Activated CD4-positive, alpha-beta T cell treated with anti-CD3 and anti-CD28 coated beads, Interleukin-2, amount 10 ng/mL, durations not matched to agents 7 days and 5 days (primary cell): ENCODE measurements at regions not wholly inside any gene's neighbourhood (a gene's known extent, or its start where the extent isn't known, plus 50 kb on each side); places are given as distances from the start of the nearest gene placed in this dataset.
"Not testable (repeated sequence)": the region's sequence is repeated elsewhere in the genome, so short reads cannot be mapped to it uniquely, and the experiment has no call there.

Source experiments
- CTCF ChIA-PET: fragments of 350-600 bp; sonication (Branson Sonifier 250); formaldehyde crosslinking; loops from one replicate; lab custom pipeline; 2021; ENCODE audit warnings: antibody characterized with exemption; lab: Charles Lee
- POLR2A ChIA-PET: fragments of 350-600 bp; sonication (Branson Sonifier 250); formaldehyde crosslinking; loops from one replicate; lab custom pipeline; 2021; ENCODE audit warnings: antibody characterized with exemption; lab: Charles Lee
- DNase-seq: peaks from one replicate; pipeline ENCODE4 v3.0.0-alpha.2; 2020
- H3K27ac Mint-ChIP-seq: one replicate; pipeline ENCODE4 v1.8.0; 2021; ENCODE audit warnings: mild to moderate bottlenecking, moderate library complexity, mixed read lengths
- H3K27me3 Mint-ChIP-seq: one replicate; pipeline ENCODE4 v1.8.0; 2021; ENCODE audit warnings: mixed read lengths
- H3K36me3 Mint-ChIP-seq: one replicate; pipeline ENCODE4 v1.8.0; 2021; ENCODE audit warnings: low read depth, mixed read lengths
- H3K4me1 Mint-ChIP-seq: one replicate; pipeline ENCODE4 v1.8.0; 2021; ENCODE audit warnings: mixed read lengths
- H3K4me3 Mint-ChIP-seq: one replicate; pipeline ENCODE4 v1.8.0; 2021; ENCODE audit warnings: mild to moderate bottlenecking, moderate library complexity, mixed read lengths
- H3K9me3 Mint-ChIP-seq: one replicate; pipeline ENCODE4 v1.8.0; 2021; ENCODE audit warnings: mixed read lengths

DNA sequence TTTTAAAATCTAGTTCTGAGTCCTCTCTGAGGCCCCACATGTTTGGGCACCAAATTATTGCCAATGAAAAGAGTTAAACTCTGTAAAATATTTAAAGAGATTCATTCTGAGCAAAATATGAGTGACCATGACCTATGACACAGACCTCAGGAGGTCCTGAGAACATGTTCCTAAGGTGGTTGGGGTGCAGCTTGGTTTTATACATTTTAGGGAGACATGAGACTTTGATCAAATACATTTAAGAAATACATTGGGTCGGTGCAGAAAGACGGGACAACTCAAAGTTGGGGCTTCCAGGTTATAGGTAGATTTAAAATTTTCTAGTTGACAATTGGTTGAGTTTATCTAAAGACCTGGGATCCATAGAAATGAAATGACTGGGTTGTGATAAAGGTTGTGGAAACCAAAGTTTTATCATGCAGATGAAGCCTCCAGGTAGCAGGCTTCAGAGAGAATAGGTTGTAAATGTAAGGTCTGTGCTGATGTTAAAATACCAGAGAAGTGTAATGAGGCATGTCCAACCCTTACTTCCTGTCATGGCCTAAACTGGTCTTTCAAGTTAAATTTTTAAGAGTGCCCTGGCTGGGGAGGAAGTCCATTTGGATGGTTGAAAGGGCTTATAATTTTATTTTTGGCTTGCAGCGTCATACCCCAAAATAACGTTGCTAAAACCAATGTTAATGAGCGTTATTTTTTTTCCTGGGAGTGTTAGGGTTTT is 274.9 kb downstream of the NUF2 start:
- CTCF ChIA-PET: no interaction called here
- DNase-seq: no peak
- Mint-ChIP-seq H3K9me3 (peaks cover 2% of the 10 kb centered on the region), H3K4me1 (no peaks in the 10 kb centered on the region), H3K36me3 (no peaks in the 10 kb centered on the region), H3K27ac (no peak overlapping the region), H3K27me3 (no peaks in the 10 kb centered on the region), H3K4me3 (no peak overlapping the region)
- POLR2A ChIA-PET: no interaction called here

DNA sequence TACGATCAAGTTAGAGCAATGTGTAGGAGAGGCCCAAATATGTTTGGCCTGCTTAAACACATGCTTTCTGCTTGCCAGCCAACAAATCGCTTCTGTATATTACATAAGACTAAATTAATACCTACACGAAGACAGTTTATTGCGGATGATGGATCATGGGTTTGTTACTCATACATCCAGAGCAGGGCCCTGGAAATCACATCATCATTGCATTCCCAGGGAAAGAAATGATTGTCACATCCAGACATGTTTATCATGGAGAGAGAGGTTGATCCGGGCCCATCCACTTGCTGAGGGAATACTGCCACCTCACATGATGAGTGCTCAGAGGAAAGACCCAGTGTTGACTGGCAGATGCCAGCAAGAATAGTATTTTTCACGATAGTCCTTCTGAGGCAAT is 282.6 kb downstream of the NUF2 start:
- Mint-ChIP-seq H3K4me1 (no peaks in the 10 kb centered on the region), H3K4me3 (no peak overlapping the region), H3K9me3 (no peaks in the 10 kb centered on the region), H3K27ac (no peak overlapping the region), H3K36me3 (no peaks in the 10 kb centered on the region), H3K27me3 (no peaks in the 10 kb centered on the region)
- DNase-seq: no peak
- CTCF ChIA-PET: no interaction called here
- POLR2A ChIA-PET: no interaction called here

DNA sequence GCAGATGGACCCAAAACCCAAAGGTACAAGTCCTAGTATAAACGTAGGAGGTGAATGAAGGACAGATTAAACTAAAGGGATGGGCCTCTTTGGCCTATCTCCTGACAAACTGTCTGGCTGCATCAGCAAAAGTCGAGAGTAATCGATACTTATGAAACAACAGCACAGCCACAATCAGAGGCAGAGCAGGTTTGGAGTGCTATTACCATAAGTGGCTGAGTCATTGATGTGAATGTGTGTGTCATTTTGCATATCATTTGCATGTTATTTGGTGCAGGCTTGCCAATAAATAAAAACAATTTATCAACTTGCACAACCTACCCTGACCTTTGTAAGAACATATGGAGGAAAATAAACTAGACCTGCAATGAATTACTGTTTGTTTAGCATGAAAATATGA is 283.1 kb downstream of the NUF2 start:
- no peaks in the 10 kb centered on the region for H3K9me3 Mint-ChIP-seq
- no peak overlapping the region for H3K4me3 Mint-ChIP-seq
- no peak overlapping the region for H3K27ac Mint-ChIP-seq
- no peaks in the 10 kb centered on the region for H3K4me1 Mint-ChIP-seq
- ChIA-PET POLR2A (no interaction called here), CTCF (no interaction called here)
- H3K36me3 Mint-ChIP-seq: no peaks in the 10 kb centered on the region
- no peak for DNase-seq
- H3K27me3 Mint-ChIP-seq: no peaks in the 10 kb centered on the region

DNA sequence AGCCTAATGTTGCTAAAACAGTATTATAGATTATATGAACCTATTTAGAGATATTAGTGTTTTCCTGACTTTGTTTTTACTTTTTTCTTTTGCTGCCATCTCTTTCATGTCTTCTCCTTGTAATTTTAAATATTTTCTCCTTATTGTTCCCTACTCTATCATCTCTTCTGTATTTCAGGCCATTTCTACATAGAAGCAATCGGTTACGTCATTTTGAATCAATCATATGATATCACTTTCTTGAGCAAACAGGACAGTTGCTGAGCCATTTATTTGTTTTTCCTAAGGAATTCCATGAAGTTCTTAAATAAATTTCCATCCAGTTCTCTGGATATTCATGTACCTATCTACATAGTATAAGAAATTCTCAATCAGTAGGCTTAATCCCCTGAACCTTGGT is 287.2 kb downstream of the NUF2 start:
- no peak for DNase-seq
- H3K36me3 Mint-ChIP-seq: no peaks in the 10 kb centered on the region
- no peak overlapping the region for H3K4me3 Mint-ChIP-seq
- no peaks in the 10 kb centered on the region for H3K9me3 Mint-ChIP-seq
- ChIA-PET CTCF (no interaction called here), POLR2A (no interaction called here)
- no peaks in the 10 kb centered on the region for H3K27me3 Mint-ChIP-seq
- H3K4me1 Mint-ChIP-seq: no peaks in the 10 kb centered on the region
- no peak overlapping the region for H3K27ac Mint-ChIP-seq

DNA sequence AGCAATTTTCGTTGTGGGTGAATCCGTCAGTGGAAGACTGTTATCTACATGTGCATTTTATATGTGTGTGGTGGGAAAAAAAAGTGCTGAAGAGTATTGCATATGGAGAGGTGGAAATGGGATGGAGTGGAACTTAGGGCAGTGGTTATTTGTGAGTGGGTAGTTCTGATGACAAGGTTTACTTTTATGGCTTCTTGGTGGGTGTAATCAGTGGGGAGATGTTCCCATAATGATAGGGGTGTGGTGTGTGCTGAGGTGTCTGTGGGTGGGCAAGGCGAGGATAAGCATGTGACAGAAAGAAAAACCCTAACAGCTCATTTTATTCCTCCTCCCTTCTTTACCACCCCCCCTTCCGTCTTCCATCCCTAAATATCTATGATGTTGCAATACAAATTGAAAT is 288.1 kb downstream of the NUF2 start:
- Mint-ChIP-seq H3K9me3 (no peaks in the 10 kb centered on the region), H3K27me3 (no peaks in the 10 kb centered on the region), H3K4me3 (no peak overlapping the region), H3K36me3 (no peaks in the 10 kb centered on the region), H3K4me1 (no peaks in the 10 kb centered on the region), H3K27ac (no peak overlapping the region)
- ChIA-PET CTCF (no interaction called here), POLR2A (no interaction called here)
- no peak for DNase-seq

DNA sequence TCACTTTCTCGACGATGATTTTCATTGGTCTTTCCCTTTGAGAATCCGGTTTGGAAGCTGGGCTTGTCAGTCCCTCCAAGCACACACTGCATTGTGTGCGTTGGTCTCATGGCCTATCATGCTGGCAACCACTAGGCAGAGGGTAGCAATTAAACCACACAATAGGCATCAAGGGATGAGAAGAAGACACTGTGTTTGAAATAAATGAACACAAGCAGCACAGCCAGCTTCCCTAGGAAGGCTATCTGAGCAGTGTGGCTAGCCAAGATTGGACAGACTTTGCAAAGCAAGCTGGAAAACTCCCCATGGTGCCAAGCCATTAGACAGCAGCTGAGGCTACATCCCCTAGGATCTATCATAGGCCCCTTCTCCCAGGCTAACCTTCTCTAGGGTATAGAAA is 288.7 kb downstream of the NUF2 start:
- Mint-ChIP-seq H3K27ac (no peak overlapping the region), H3K27me3 (no peaks in the 10 kb centered on the region), H3K9me3 (no peaks in the 10 kb centered on the region), H3K4me1 (no peaks in the 10 kb centered on the region), H3K4me3 (no peak overlapping the region), H3K36me3 (no peaks in the 10 kb centered on the region)
- ChIA-PET CTCF (no interaction called here), POLR2A (no interaction called here)
- DNase-seq: no peak

DNA sequence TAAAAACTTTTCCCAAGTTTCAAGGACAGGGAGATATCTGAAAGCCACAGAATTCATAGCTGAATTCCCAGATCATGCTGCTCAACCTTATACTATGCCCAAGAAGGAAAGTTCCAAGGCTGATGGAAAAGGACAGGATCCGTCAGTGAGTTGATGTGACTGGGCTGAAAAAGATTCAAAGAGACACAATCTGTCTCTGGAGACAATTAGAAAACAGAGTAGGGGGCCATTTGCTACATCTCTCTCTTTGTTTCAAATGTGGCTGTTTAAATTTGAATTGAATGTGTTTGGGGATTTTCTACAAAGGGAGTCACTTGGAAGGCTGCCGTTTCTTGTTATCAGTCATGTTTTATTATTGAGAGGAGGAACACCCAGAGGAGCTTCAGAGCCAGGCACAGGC is 292.6 kb downstream of the NUF2 start:
- Mint-ChIP-seq H3K4me1 (no peaks in the 10 kb centered on the region), H3K4me3 (no peak overlapping the region), H3K27me3 (no peaks in the 10 kb centered on the region), H3K36me3 (no peaks in the 10 kb centered on the region), H3K27ac (no peak overlapping the region), H3K9me3 (no peaks in the 10 kb centered on the region)
- ChIA-PET CTCF (no interaction called here), POLR2A (no interaction called here)
- DNase-seq: no peak

DNA sequence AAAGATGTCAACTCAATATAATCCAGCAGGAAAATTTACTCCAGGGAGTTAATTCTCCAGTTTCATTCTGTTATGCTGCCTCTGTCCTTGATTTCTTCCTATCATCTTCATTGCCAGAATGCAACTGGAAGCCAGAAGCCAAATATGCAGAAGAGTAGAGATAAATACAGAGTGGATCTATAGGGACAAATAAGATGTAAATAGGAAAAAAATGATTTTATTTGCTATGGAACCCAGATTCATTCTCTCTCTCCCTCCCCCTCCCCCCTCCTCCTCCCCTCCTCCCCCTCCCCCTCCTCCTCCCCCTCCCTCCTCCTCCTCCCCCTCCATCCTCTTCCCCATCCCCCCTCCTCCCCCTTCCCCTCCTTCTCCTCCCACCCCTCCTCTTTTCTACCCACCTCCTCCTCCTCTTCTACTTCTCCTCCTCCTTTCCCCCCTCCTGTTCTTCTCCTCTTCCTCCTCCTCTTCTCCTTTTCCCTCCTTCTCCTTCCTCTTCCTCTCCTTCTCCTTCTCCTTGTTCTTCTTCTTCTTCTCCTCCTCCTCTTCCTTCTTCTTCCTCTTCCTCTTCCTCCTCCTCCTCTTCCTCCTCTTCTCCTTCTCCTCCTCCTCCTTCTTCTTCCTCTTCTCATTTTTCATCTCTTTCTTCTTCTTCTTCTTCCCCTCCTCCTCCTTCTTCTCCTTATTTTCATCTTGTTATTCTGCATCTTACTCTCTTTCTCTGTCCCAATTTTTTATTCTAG is 306.4 kb downstream of the NUF2 start:
- no peak overlapping the region for H3K4me3 Mint-ChIP-seq
- ChIA-PET CTCF (no interaction called here), POLR2A (no interaction called here)
- H3K36me3 Mint-ChIP-seq: no peaks in the 10 kb centered on the region
- peaks cover 15% of the 10 kb centered on the region for H3K9me3 Mint-ChIP-seq
- H3K27ac Mint-ChIP-seq: no peak overlapping the region
- no peak for DNase-seq
- no peaks in the 10 kb centered on the region for H3K27me3 Mint-ChIP-seq
- H3K4me1 Mint-ChIP-seq: no peaks in the 10 kb centered on the region

DNA sequence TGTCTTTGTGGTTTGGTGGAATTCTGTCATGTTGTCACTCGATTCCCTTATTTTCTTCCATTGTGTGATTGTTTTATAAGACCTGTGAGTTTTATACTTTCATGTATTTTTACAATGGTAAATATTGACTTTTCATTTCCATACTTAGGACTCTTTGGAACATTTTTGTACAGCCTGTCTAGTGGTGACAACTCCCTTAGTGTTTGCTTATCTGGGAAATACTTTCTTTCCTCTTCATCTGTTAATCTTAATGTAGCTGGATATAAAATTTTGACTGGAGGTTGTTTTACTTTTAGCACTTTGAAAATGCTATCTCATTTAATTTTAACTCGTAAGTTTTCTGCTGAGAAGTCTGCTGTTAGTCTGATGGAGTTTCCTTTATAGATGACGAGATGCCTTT is 310.5 kb downstream of the NUF2 start:
- Mint-ChIP-seq H3K9me3 (peaks cover 14% of the 10 kb centered on the region), H3K36me3 (no peaks in the 10 kb centered on the region), H3K4me3 (no peak overlapping the region), H3K27me3 (no peaks in the 10 kb centered on the region), H3K27ac (no peak overlapping the region), H3K4me1 (no peaks in the 10 kb centered on the region)
- DNase-seq: no peak
- POLR2A ChIA-PET: no interaction called here
- CTCF ChIA-PET: no interaction called here

DNA sequence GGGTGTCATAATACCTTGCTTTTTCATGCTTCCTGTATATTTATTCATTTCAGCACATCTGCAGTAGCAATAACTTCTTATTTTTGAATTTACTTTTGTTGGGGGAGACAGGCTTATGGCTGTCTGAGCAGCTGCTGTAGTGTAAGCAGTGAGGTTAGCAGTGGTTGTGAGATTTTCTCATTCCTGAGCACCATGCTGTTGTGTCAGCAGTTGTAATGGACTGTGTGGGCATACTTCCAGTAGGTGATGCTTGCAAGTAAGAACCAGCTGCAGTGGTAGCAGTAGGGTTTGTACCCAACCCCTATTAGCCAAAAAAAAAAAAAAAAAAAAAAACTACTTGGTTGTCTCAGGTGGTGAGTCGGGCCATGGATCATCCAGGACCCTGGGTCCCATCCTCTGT is 311.6 kb downstream of the NUF2 start:
- Mint-ChIP-seq H3K9me3 (peaks cover 17% of the 10 kb centered on the region), H3K27ac (no peak overlapping the region), H3K36me3 (no peaks in the 10 kb centered on the region), H3K27me3 (no peaks in the 10 kb centered on the region), H3K4me3 (no peak overlapping the region), H3K4me1 (no peaks in the 10 kb centered on the region)
- ChIA-PET POLR2A (no interaction called here), CTCF (no interaction called here)
- no peak for DNase-seq

DNA sequence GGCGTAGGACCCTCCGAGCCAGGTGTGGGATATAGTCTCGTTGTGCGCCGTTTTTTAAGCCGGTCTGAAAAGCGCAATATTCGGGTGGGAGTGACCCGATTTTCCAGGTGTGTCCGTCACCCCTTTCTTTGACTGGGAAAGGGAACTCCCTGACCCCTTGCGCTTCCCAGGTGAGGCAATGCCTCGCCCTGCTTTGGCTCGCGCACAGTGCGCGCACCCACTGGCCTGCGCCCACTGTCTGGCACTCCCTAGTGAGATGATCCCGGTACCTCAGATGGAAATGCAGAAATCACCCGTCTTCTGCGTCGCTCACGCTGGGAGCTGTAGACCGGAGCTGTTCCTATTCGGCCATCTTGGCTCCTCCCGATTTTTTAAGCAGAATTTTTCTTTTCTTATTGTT is 323.9 kb downstream of the NUF2 start:
- H3K9me3 Mint-ChIP-seq, H3K36me3 Mint-ChIP-seq, POLR2A ChIA-PET, CTCF ChIA-PET, H3K27me3 Mint-ChIP-seq, H3K27ac Mint-ChIP-seq, H3K4me3 Mint-ChIP-seq, H3K4me1 Mint-ChIP-seq, DNase-seq: not testable (repeated sequence)

DNA sequence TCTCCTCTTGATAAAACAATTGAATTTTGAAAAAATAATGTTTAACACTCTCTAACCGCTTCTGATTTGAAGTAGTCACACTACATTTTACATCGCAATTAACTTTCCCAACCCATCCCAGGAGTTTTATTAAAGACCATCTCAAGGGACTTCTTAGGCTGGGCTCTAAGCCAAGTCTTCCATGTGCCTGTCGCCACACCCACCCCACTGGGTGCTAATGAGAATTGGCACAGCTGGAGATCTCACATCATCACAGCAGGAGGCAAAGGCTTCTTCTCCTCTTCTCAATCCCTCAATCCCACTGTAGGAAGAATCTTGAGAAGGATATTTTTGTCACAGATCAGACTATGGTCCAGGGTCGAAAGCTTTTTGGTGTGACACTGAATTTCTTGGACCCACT is 328.9 kb downstream of the NUF2 start:
- DNase-seq: no peak
- no peaks in the 10 kb centered on the region for H3K27me3 Mint-ChIP-seq

DNA sequence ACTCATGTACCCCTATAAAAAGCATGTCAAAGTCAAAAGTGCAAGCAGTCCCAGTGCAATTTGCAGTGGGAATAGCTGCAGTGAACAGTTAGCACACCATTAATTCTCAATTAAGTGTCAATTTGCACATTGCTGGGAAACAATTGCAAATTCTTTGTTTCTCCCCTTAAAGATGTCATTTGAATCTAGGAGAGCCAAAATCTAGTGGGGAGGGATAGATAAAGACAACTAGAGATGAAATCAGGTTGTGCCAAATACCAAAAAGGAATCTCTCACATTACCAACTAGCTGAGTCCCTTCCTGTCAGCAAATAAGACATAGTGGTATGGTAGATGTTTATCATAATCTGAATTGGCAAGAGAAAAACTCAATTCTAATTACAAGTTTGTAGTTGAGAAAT is 330.7 kb downstream of the NUF2 start:
- Mint-ChIP-seq H3K36me3 (no peaks in the 10 kb centered on the region), H3K4me1 (no peaks in the 10 kb centered on the region)

More for the DNA sequence above, 328.9 kb downstream of the NUF2 start:
- ChIA-PET POLR2A (no interaction called here), CTCF (no interaction called here)
- no peaks in the 10 kb centered on the region for H3K36me3 Mint-ChIP-seq
- H3K4me3 Mint-ChIP-seq: no peak overlapping the region
- no peak overlapping the region for H3K27ac Mint-ChIP-seq
- peaks cover 4% of the 10 kb centered on the region for H3K9me3 Mint-ChIP-seq
- H3K4me1 Mint-ChIP-seq: no peaks in the 10 kb centered on the region

DNA sequence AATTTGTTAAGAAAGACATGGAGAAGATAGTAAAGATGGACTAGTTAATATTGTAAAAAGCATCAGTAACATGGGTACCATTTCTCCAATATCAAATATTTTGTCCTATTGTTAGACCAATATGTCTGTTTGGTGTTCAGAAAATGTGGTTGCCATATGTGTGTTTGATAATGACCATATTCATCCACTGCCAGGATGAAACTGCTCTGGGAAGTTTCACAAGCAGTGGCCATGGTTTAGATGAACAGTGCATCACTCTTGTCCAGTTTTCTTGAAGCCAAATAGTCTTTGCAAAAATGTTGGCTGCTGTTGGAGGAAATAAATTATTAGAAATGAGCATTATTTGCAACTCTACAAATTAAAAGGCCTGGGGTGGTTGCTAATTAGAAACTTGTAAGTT is 333.8 kb downstream of the NUF2 start:
- Mint-ChIP-seq H3K4me1 (no peaks in the 10 kb centered on the region), H3K27me3 (no peaks in the 10 kb centered on the region), H3K4me3 (no peak overlapping the region), H3K9me3 (peaks cover 5% of the 10 kb centered on the region), H3K27ac (no peak overlapping the region), H3K36me3 (no peaks in the 10 kb centered on the region)
- ChIA-PET CTCF (no interaction called here), POLR2A (no interaction called here)
- no peak for DNase-seq

More for the DNA sequence above, 330.7 kb downstream of the NUF2 start:
- no peak for DNase-seq
- ChIA-PET CTCF (no interaction called here), POLR2A (no interaction called here)
- peaks cover 3% of the 10 kb centered on the region for H3K9me3 Mint-ChIP-seq
- no peak overlapping the region for H3K27ac Mint-ChIP-seq
- no peak overlapping the region for H3K4me3 Mint-ChIP-seq
- H3K27me3 Mint-ChIP-seq: no peaks in the 10 kb centered on the region
